Keratinocyte (primary cell): ENCODE measurements at regions not wholly inside any gene's neighbourhood (a gene's known extent, or its start where the extent isn't known, plus 50 kb on each side); places are given as distances from the start of the nearest gene placed in this dataset.

Source experiments
- CTCF ChIP-seq, 3 experiments: IDR thresholded peaks in 1 of 3; conservative IDR thresholded peaks in 1 of 3; optimal IDR thresholded peaks in 1 of 3; 2 replicates in 2 of 3; 3 replicates in 1 of 3; pipeline versions ENCODE3 to v1.5.1; 2011; ENCODE audit warnings: low read length in 3 of 3, mild to moderate bottlenecking in 3 of 3, moderate library complexity in 2 of 3, control low read depth in 1 of 3, inconsistent platforms in 1 of 3; ENCODE audit not compliant: insufficient read depth in 2 of 3; ENCODE audit errors: extremely low read depth in 1 of 3
- EZH2 ChIP-seq: IDR thresholded peaks from one replicate; pipeline ENCODE4 v1.6.1; 2012; ENCODE audit warnings: inconsistent platforms, mild to moderate bottlenecking, low read length, moderate library complexity

- TF ChIP-seq CTCF (optimal IDR thresholded peaks at IDR 0.05 in 1 of 3, IDR thresholded peaks at IDR 0.05 in 1 of 3, conservative IDR thresholded peaks at IDR 0.05 in 1 of 3; ENCODE audit: extremely low read depth in 1 of 3, insufficient read depth in 2 of 3, low read length in 3 of 3) (no peak), EZH2 (no peak)
Measured at GRCh38 chr5:89216606-89217005, 333.6 kb upstream of the MEF2C start.
